A549 (cell line): ENCODE measurements at regions not wholly inside any gene's neighbourhood (a gene's known extent, or its start where the extent isn't known, plus 50 kb on each side); places are given as distances from the start of the nearest gene placed in this dataset.

Source experiments
- BHLHE40 ChIP-seq: IDR thresholded peaks from 2 replicates; pipeline ENCODE4 v1.6.1; 2012; ENCODE audit warnings: low read depth, low read length, inconsistent platforms
- CHD2 ChIP-seq: fragments of 150-350 bp; IDR thresholded peaks from 2 replicates; pipeline ENCODE4 v1.6.1; 2014; ENCODE audit warnings: low read length; ENCODE audit not compliant: partially characterized antibody
- CHD4 ChIP-seq: fragments of 200-600 bp; sonication (generic); IDR thresholded peaks from 2 replicates; pipeline ENCODE4 v1.6.1; 2016; ENCODE audit warnings: antibody characterized with exemption, mild to moderate bottlenecking, borderline replicate concordance
- CTCF ChIP-seq: fragments of >200 bp; sonication (Bioruptor Twin); formaldehyde crosslinking; IDR thresholded peaks from 3 replicates; pipeline ENCODE4 v1.5.1; 2016
- HMGXB4 ChIP-seq: fragments of 250-450 bp; sonication (Bioruptor Pico); IDR thresholded peaks from 2 replicates; pipeline ENCODE4 v1.5.0; 2021; ENCODE audit warnings: mild to moderate bottlenecking, moderate library complexity, borderline replicate concordance
- MAFK ChIP-seq: fragments of 450-650 bp; IDR thresholded peaks from 2 replicates; pipeline ENCODE4 v1.6.1; 2014; ENCODE audit not compliant: partially characterized antibody
- MAX ChIP-seq: IDR thresholded peaks from 2 replicates; pipeline ENCODE4 v1.6.1; 2012
- PHF8 ChIP-seq: fragments of 200-600 bp; sonication (generic); IDR thresholded peaks from 2 replicates; pipeline ENCODE4 v1.6.1; 2016; ENCODE audit warnings: low read depth, mild to moderate bottlenecking, antibody characterized with exemption, moderate library complexity, borderline replicate concordance
- POLR2A ChIP-seq: IDR thresholded peaks from 2 replicates; pipeline ENCODE4 v1.6.1; 2012; ENCODE audit warnings: mild to moderate bottlenecking, low read length
- SMC3 ChIP-seq: fragments of >200 bp; sonication (Bioruptor Twin); formaldehyde crosslinking; IDR thresholded peaks from 3 replicates; pipeline ENCODE4 v1.6.1; 2018; ENCODE audit warnings: inconsistent platforms
- TF ChIP-seq, protein P1 (sequence below): fragments of 200-600 bp; sonication (generic); IDR thresholded peaks from 2 replicates; pipeline ENCODE4 v1.6.1; 2016; ENCODE audit warnings: antibody characterized with exemption, mild to moderate bottlenecking, moderate library complexity

DNA sequence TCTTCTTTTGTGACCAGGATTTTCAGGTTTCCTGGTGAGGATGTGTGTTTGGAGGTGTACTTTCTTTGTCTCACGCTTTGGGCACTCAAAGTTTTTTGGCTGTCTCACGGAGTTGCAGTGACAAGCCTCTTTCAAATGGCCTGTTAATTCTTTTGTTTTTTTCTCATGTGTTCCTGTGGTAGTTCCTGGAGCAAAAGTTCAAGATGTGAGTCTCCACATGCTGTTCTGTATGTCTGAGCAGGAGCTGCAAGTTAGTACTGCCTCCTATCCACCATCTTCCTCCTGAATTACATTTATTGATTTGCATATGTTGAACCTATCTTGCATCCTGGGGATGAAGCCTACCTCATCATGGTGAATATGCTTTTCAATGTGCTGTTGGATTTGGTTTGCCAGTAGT, 118.5 kb downstream of the VSIG4 start:
- TF ChIP-seq SMC3: no peak
- TF ChIP-seq MAFK: no peak
- no peak for TF ChIP-seq CTCF
- no peak for TF ChIP-seq HMGXB4 (CRISPR knock-in tag)
- TF ChIP-seq CHD2: no peak
- TF ChIP-seq, protein P1, sequence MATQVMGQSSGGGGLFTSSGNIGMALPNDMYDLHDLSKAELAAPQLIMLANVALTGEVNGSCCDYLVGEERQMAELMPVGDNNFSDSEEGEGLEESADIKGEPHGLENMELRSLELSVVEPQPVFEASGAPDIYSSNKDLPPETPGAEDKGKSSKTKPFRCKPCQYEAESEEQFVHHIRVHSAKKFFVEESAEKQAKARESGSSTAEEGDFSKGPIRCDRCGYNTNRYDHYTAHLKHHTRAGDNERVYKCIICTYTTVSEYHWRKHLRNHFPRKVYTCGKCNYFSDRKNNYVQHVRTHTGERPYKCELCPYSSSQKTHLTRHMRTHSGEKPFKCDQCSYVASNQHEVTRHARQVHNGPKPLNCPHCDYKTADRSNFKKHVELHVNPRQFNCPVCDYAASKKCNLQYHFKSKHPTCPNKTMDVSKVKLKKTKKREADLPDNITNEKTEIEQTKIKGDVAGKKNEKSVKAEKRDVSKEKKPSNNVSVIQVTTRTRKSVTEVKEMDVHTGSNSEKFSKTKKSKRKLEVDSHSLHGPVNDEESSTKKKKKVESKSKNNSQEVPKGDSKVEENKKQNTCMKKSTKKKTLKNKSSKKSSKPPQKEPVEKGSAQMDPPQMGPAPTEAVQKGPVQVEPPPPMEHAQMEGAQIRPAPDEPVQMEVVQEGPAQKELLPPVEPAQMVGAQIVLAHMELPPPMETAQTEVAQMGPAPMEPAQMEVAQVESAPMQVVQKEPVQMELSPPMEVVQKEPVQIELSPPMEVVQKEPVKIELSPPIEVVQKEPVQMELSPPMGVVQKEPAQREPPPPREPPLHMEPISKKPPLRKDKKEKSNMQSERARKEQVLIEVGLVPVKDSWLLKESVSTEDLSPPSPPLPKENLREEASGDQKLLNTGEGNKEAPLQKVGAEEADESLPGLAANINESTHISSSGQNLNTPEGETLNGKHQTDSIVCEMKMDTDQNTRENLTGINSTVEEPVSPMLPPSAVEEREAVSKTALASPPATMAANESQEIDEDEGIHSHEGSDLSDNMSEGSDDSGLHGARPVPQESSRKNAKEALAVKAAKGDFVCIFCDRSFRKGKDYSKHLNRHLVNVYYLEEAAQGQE: no peak
- no peak for TF ChIP-seq BHLHE40
- TF ChIP-seq CHD4: no peak
- no peak for TF ChIP-seq MAX
- TF ChIP-seq POLR2A: no peak
- no peak for TF ChIP-seq PHF8
